HG03432 (cell line): ENCODE measurements at regions not wholly inside any gene's neighbourhood (a gene's known extent, or its start where the extent isn't known, plus 50 kb on each side); places are given as distances from the start of the nearest gene placed in this dataset.
"Not testable (repeated sequence)": the region's sequence is repeated elsewhere in the genome, so short reads cannot be mapped to it uniquely, and the experiment has no call there.

Experiments
- ATAC-seq: cut with Tn5 transposase; IDR thresholded peaks from one replicate; pipeline ENCODE4 v1.9.1; 2021; ENCODE audit warnings: mild to moderate bottlenecking, moderate library complexity; ENCODE audit not compliant: unreplicated experiment

- ATAC-seq = no peak
Measured at GRCh38 chr11:127803755-127804154, 783.6 kb downstream of the ETS1 start.

GRCh38 chr11:127800989-127801688 is 786.2 kb downstream of the ETS1 start:
- no peak for ATAC-seq

DNA sequence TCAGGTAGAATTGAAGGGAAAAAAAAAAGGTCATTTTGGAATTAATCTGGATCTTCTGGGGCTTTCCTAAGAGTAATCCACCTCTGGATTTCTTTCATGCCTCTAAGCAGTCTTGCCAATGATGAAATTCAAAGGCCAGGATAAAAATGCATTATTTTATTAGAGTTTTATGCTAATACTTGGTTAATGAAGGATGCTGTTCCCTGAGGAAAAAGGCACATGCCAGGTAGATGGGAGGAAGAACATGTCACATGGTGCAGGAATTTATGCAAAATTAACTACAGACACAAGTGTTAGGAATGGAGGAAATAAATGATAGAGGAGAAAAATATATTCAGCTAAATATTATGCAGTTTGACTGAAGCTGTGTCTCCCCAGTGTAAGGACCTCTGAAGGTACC is 792.0 kb downstream of the ETS1 start:
- no peak for ATAC-seq

- no peak for ATAC-seq
Measured at GRCh38 chr11:127791844-127792243, 791.3 kb upstream of the KIRREL3 start.

- ATAC-seq = no peak
Measured at GRCh38 chr11:127790592-127790991, 790.0 kb upstream of the KIRREL3 start.

- no peak for ATAC-seq
Measured at GRCh38 chr11:127789927-127790326, 789.4 kb upstream of the KIRREL3 start.

DNA sequence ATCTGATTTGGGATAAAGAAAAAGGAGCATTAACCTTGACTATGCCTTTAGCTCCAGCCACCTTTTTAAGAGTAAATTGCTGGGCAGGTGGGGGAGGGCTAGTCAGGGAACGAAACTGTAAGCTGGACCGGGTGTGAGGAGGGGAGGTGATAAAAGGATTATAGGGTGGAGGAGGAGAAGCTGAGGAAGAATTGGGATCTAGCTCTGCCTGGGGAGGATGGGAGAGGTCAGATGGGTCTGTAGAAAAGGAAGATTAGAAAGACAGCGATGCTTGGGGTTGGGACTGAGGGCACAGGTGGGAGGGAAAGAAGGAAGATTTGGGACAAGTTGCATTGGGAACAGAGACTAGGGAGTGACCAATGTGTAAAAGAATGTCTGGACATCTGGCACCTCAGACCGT is 772.4 kb upstream of the KIRREL3 start:
- ATAC-seq = not testable (repeated sequence)

DNA sequence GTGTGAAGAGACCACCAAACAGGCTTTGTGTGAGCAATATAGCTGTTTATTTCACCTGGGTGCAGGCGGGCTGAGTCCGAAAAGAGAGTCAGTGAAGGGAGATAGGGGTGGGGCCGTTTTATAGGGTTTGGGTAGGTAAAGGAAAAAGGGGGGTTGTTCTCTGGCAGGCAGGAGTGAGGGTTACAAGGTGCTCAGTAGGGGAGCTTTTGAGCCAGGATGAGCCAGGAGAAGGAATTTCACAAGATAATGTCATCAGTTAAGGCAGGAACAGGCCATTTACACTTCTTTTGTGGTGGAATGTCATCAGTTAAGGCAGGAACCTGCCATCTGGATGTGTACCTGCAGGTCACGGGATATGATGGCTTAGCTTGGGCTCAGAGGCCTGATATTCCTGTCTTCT is 768.4 kb upstream of the KIRREL3 start:
- not testable (repeated sequence) for ATAC-seq

DNA sequence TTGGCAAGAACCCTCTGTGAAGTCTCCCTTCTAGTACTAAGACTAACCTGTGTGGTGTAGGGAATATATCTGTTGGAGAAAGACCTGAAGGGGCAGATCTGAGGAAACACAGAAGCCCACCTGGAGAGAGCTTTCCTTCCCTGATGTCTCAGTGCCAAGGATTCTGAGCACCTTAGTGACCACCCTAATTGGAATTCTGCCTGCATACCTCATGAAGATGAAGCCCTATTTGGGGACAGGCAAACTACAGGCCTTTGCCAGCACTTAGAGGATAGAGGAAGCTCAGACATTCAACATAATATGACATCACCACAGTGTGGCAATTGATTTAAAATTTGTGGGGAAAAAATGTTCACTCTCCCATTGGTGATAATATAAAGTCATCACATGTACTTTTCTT is 766.2 kb upstream of the KIRREL3 start:
- ATAC-seq = no peak

- ATAC-seq = no peak
Measured at GRCh38 chr11:127738771-127739286, 738.3 kb upstream of the KIRREL3 start.

DNA sequence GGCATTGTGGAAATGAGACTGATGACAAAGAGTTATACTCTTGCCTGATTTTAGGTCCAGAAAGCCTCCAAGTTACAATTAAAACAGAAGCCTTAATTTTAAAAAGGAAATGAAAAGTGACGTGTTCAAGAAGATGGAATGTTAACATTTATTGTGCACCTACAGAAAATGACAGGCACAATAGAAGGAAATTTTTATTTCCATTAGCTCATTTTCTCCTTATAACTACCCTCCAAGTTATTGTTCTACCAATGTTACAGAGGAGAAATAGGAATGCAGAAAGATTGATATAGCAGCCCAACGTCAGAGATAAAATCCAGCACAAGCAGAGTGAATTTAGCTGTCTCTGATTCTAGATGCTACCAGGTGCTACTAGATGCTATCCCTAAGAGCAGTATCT is 736.9 kb upstream of the KIRREL3 start:
- ATAC-seq = no peak

DNA sequence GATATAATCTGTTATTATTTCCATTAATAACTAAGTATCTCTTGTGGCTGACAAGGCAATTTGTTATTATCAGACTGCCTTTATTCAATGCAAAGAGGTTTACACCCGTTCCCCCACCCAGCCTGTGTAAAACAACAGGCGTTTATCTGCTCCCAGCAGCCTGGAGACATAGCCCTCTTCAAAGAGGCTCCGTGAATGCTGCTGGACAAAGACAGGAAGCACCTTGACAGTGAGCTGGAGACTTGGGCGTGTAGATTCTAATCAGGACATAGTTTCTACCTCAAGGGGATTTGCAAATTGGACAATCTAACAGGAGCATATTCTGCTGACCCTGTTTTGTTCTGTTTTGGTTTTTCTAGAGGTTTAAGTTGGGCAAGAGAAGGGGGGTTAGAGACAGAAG is 733.0 kb upstream of the KIRREL3 start:
- no peak for ATAC-seq

DNA sequence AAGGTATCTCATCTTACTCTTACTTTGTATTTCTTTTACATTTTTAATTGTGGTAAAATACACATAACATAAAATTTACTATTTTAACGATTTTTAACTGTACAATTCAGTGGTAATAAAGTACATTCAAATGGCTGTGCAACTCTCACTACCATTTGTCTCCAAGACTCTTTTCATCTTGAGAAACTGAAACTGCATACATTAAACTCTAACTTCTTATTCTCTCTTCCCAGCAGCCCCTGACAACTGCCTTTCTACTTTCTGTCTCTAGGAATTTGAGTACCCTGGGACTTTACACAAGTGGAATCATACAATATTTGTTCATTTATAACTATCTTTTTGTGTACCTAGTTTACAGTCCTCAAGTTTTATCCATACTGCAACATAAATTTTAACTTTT is 725.8 kb upstream of the KIRREL3 start:
- ATAC-seq = no peak

- ATAC-seq = no peak
Measured at GRCh38 chr11:127723714-127724113, 723.1 kb upstream of the KIRREL3 start.

GRCh38 chr11:127713226-127713625 is 712.7 kb upstream of the KIRREL3 start:
- peak; percentile 67 for ATAC-seq

DNA sequence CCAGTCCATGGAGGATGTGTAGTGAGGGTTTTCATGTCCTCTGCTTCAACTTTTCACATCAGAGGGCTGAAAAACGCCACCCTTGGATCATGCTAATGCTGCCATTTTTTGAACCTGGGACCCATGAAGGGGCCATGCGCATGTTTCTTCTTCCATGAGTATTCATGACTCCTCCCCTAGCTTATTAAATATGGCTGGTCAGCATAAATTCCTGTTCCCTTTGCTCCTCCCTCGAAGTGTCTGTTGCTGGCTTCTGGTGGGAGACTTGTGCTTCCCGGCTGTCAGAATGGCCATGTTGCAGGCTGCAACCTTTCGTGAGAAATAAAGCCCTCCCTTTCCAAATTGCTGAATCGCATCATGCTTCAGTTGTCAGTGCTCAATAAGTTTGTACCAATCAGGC is 711.2 kb upstream of the KIRREL3 start:
- no peak for ATAC-seq

DNA sequence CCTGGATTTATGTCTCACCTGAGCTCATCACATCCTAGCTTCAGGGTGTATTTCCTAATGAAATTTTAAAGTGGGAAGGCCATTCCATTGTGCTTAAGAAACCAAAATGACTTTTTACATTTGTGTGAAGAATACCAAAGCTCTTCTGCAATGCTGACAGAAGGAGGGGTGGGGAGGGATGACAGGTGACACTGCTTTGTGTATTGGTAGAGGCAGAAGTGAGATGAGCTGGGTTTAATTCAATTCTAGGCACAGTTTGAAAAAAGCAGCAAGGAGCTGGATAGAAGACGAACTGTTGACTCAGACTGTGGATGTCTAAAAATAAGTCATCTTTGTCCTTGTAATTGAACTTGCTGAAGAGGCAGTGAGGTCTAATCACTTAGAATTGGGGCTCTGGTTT is 710.3 kb upstream of the KIRREL3 start:
- no peak for ATAC-seq

DNA sequence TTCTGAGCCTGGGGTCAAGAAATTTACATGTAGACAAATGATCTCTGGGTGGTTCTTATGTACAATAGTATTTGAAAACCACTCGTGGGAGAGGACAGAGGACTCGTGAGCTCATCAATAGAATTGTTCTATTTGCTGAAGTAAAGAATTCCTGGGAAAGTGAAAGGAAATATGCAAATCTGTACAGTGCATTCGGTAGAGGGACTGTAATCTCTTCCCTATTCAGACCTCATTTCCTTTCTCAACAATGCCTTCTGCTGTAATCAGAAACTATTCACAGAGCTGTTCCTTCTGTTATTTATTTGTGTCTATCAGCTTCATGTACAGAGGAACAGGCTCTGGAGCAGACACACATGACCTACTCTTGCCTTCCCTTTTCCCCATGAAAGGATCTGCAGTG is 709.4 kb upstream of the KIRREL3 start:
- no peak for ATAC-seq

GRCh38 chr11:127693686-127694085 is 693.1 kb upstream of the KIRREL3 start:
- no peak for ATAC-seq

- ATAC-seq = no peak
Measured at GRCh38 chr11:127683321-127683720, 682.8 kb upstream of the KIRREL3 start.

GRCh38 chr11:127679816-127680545 is 679.4 kb upstream of the KIRREL3 start:
- no peak for ATAC-seq

GRCh38 chr11:127678631-127679030 is 678.1 kb upstream of the KIRREL3 start:
- ATAC-seq = no peak
